Keratinocyte (primary cell): ENCODE measurements at regions not wholly inside any gene's neighbourhood (a gene's known extent, or its start where the extent isn't known, plus 50 kb on each side); places are given as distances from the start of the nearest gene placed in this dataset.
A peak's percentile ranks its signal among the peaks of the same experiment; 100 is the strongest.

Experiments
- DNase-seq: peaks from one replicate; pipeline ENCODE4 v3.0.0-alpha.2; 2011; ENCODE audit warnings: low read depth, missing footprints, low spot score
- FAIRE-seq: peaks from 2 replicates; lab custom pipeline; 2011; peaks lifted over from hg19 to GRCh38; lab: Jason Lieb, UNC
- H2AFZ ChIP-seq: 2 replicates; pipeline ENCODE4 v1.6.0; 2012; ENCODE audit warnings: low read length, control low read depth, inconsistent platforms; ENCODE audit not compliant: control insufficient read depth
- H3K27ac ChIP-seq: 2 replicates; pipeline ENCODE4 v1.5.1; 2011; ENCODE audit warnings: low read length; ENCODE audit not compliant: control insufficient read depth, insufficient read depth
- H3K27me3 ChIP-seq: 3 replicates; pipeline ENCODE4 v1.6.0; 2011; ENCODE audit warnings: low read length; ENCODE audit not compliant: control insufficient read depth, insufficient read depth; ENCODE audit errors: extremely low read depth
- H3K36me3 ChIP-seq, 2 experiments: 2 replicates in 1 of 2; 3 replicates in 1 of 2; pipeline ENCODE4 v1.5.1; 2011; ENCODE audit warnings: low read length in 2 of 2, mild to moderate bottlenecking in 1 of 2; ENCODE audit not compliant: control insufficient read depth in 2 of 2, insufficient read depth in 2 of 2; ENCODE audit errors: extremely low read depth in 1 of 2
- H3K4me1 ChIP-seq: 3 replicates; pipeline ENCODE4 v1.5.1; 2011; ENCODE audit warnings: low read length; ENCODE audit not compliant: control insufficient read depth, insufficient read depth; ENCODE audit errors: extremely low read depth
- H3K4me2 ChIP-seq: 3 replicates; pipeline ENCODE4 v1.6.0; 2011; ENCODE audit warnings: low read depth, low read length; ENCODE audit not compliant: control insufficient read depth, insufficient read depth; ENCODE audit errors: extremely low read depth
- H3K4me3 ChIP-seq, 3 experiments: fragments of 200-600 bp in 1 of 3; sonication (generic) in 1 of 3; 2 replicates in 2 of 3; 3 replicates in 1 of 3; pipeline ENCODE4 v1.5.1; 2011 to 2016; ENCODE audit warnings: low read length in 3 of 3, mild to moderate bottlenecking in 3 of 3, control low read depth in 2 of 3, inconsistent platforms in 1 of 3, low read depth in 1 of 3, mixed read lengths in 1 of 3, mixed run types in 1 of 3, moderate library complexity in 1 of 3; ENCODE audit not compliant: control insufficient read depth in 2 of 3, insufficient read depth in 2 of 3; ENCODE audit errors: extremely low read depth in 1 of 3
- H3K79me2 ChIP-seq: 2 replicates; pipeline ENCODE4 v1.6.0; 2012; ENCODE audit warnings: low read length; ENCODE audit not compliant: control insufficient read depth, insufficient read depth
- H3K9ac ChIP-seq: 3 replicates; pipeline ENCODE4 v1.6.0; 2011; ENCODE audit warnings: low read length; ENCODE audit not compliant: control insufficient read depth, insufficient read depth; ENCODE audit errors: extremely low read depth
- H3K9me1 ChIP-seq: 3 replicates; pipeline ENCODE4 v1.6.0; 2011; ENCODE audit warnings: low read length; ENCODE audit not compliant: control insufficient read depth, insufficient read depth; ENCODE audit errors: extremely low read depth
- H3K9me3 ChIP-seq: 2 replicates; pipeline ENCODE4 v1.5.1; 2012; ENCODE audit warnings: low read depth, low read length; ENCODE audit not compliant: control insufficient read depth
- H4K20me1 ChIP-seq: 3 replicates; pipeline ENCODE4 v1.6.0; 2011; ENCODE audit warnings: low read length; ENCODE audit not compliant: control insufficient read depth, insufficient read depth; ENCODE audit errors: extremely low read depth
- CTCF ChIP-seq, 3 experiments: IDR thresholded peaks in 1 of 3; conservative IDR thresholded peaks in 1 of 3; optimal IDR thresholded peaks in 1 of 3; 2 replicates in 2 of 3; 3 replicates in 1 of 3; pipeline versions ENCODE3 to v1.5.1; 2011; ENCODE audit warnings: low read length in 3 of 3, mild to moderate bottlenecking in 3 of 3, moderate library complexity in 2 of 3, control low read depth in 1 of 3, inconsistent platforms in 1 of 3; ENCODE audit not compliant: insufficient read depth in 2 of 3; ENCODE audit errors: extremely low read depth in 1 of 3
- EZH2 ChIP-seq: IDR thresholded peaks from one replicate; pipeline ENCODE4 v1.6.1; 2012; ENCODE audit warnings: inconsistent platforms, mild to moderate bottlenecking, low read length, moderate library complexity
- dilution Hi-C: fragments of 300-500 bp; cut with MboI; formaldehyde crosslinking; loops from one replicate; pipeline ENCODE4 v1.7.0; 2020; ENCODE audit warnings: low sequenced_read_pairs; ENCODE audit not compliant: extremely low pct_ligation_motif_present

GRCh38 chr9:631596-631995 lies 209.9 kb upstream of the DMRT1 start:
- dilution Hi-C loops, result no loop called here

GRCh38 chr9:633461-633860 lies 208.0 kb upstream of the DMRT1 start:
- no peak overlapping the region for H3K9ac ChIP-seq
- no peaks in the 10 kb centered on the region for H3K9me1 ChIP-seq
- DNase-seq, result no peak
- no peaks in the 10 kb centered on the region for H3K27me3 ChIP-seq
- no peak for FAIRE-seq
- H3K27ac ChIP-seq, result no peak overlapping the region
- no peak overlapping the region for H3K4me3 ChIP-seq
- TF ChIP-seq EZH2, result no peak
- TF ChIP-seq CTCF (optimal IDR thresholded peaks at IDR 0.05 in 1 of 3, IDR thresholded peaks at IDR 0.05 in 1 of 3, conservative IDR thresholded peaks at IDR 0.05 in 1 of 3; ENCODE audit: extremely low read depth in 1 of 3, insufficient read depth in 2 of 3, low read length in 3 of 3), result no peak
- H3K36me3 ChIP-seq, result peaks cover 0 to 3% of the 10 kb centered on the region in 2 experiments
- no peaks in the 10 kb centered on the region for H3K79me2 ChIP-seq
- no peaks in the 10 kb centered on the region for H4K20me1 ChIP-seq
- H3K9me3 ChIP-seq, result no peaks in the 10 kb centered on the region
- H3K4me1 ChIP-seq, result peaks cover 14% of the 10 kb centered on the region
- H2AFZ ChIP-seq, result no peak overlapping the region
- dilution Hi-C loops, result no loop called here
- no peak overlapping the region for H3K4me2 ChIP-seq

More at GRCh38 chr9:631596-631995, 209.9 kb upstream of the DMRT1 start:
- Histone ChIP-seq H3K9ac (no peak overlapping the region), H2AFZ (no peak overlapping the region), H3K4me2 (peak overlapping the region; percentile 48), H3K4me1 (peaks cover 14% of the 10 kb centered on the region), H3K4me3 (no peak overlapping the region), H3K9me3 (no peaks in the 10 kb centered on the region), H4K20me1 (no peaks in the 10 kb centered on the region), H3K79me2 (no peaks in the 10 kb centered on the region), H3K36me3 (peaks cover 0 to 3% of the 10 kb centered on the region in 2 experiments), H3K9me1 (no peaks in the 10 kb centered on the region), H3K27me3 (no peaks in the 10 kb centered on the region), H3K27ac (peak overlapping the region; percentile 31)
- peak; percentile 89 for FAIRE-seq
- TF ChIP-seq EZH2 (no peak), CTCF (optimal IDR thresholded peaks at IDR 0.05 in 1 of 3, IDR thresholded peaks at IDR 0.05 in 1 of 3, conservative IDR thresholded peaks at IDR 0.05 in 1 of 3; ENCODE audit: extremely low read depth in 1 of 3, insufficient read depth in 2 of 3, low read length in 3 of 3) (no peak)
- peak; percentile 71 for DNase-seq
